PFSK-1 (cell line): ENCODE measurements at regions not wholly inside any gene's neighbourhood (a gene's known extent, or its start where the extent isn't known, plus 50 kb on each side); places are given as distances from the start of the nearest gene placed in this dataset.

Source experiments
- POLR2AphosphoS5 ChIP-seq: IDR thresholded peaks from 2 replicates; pipeline ENCODE4 v1.6.1; 2012; ENCODE audit warnings: low read depth, mild to moderate bottlenecking, control low read depth, low read length, moderate library complexity
- TAF1 ChIP-seq: IDR thresholded peaks from 2 replicates; pipeline ENCODE4 v1.6.1; 2012; ENCODE audit warnings: low read length, control low read depth, borderline replicate concordance; ENCODE audit not compliant: insufficient read depth
- TF ChIP-seq, protein P1 (sequence below), 2 experiments: IDR thresholded peaks; 2 replicates each; pipeline versions ENCODE4 v1.6.1 to v1.8.0; 2011 to 2012; ENCODE audit warnings: low read depth in 2 of 2, low read length in 2 of 2, control low read depth in 1 of 2, inconsistent platforms in 1 of 2, mild to moderate bottlenecking in 1 of 2, moderate library complexity in 1 of 2; ENCODE audit not compliant: insufficient read depth in 1 of 2

GRCh38 chr17:34714475-34715410, 135.4 kb downstream of the TMEM132E start:
- TF ChIP-seq, protein P1, sequence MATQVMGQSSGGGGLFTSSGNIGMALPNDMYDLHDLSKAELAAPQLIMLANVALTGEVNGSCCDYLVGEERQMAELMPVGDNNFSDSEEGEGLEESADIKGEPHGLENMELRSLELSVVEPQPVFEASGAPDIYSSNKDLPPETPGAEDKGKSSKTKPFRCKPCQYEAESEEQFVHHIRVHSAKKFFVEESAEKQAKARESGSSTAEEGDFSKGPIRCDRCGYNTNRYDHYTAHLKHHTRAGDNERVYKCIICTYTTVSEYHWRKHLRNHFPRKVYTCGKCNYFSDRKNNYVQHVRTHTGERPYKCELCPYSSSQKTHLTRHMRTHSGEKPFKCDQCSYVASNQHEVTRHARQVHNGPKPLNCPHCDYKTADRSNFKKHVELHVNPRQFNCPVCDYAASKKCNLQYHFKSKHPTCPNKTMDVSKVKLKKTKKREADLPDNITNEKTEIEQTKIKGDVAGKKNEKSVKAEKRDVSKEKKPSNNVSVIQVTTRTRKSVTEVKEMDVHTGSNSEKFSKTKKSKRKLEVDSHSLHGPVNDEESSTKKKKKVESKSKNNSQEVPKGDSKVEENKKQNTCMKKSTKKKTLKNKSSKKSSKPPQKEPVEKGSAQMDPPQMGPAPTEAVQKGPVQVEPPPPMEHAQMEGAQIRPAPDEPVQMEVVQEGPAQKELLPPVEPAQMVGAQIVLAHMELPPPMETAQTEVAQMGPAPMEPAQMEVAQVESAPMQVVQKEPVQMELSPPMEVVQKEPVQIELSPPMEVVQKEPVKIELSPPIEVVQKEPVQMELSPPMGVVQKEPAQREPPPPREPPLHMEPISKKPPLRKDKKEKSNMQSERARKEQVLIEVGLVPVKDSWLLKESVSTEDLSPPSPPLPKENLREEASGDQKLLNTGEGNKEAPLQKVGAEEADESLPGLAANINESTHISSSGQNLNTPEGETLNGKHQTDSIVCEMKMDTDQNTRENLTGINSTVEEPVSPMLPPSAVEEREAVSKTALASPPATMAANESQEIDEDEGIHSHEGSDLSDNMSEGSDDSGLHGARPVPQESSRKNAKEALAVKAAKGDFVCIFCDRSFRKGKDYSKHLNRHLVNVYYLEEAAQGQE (IDR thresholded peaks at IDR 0.05; ENCODE audit: insufficient read depth in 1 of 2, low read depth in 2 of 2, low read length in 2 of 2) = no peak
- TF ChIP-seq POLR2AphosphoS5 (no peak), TAF1 (no peak)
